ENCODE measurements at regions not wholly inside any gene's neighbourhood (a gene's known extent, or its start where the extent isn't known, plus 50 kb on each side); places are given as distances from the start of the nearest gene placed in this dataset.

GRCh38 chr3:159771865-159772611, 216.6 kb upstream of the IL12A start:
- Histone ChIP-seq H3K9me3 (no peaks in the 10 kb centered on the region), H3K36me3 (peaks cover 0 to 8% (median 2%) of the 10 kb centered on the region in 4 donors), H3K4me3 (no peak overlapping the region), H3K27me3 (no peaks in the 10 kb centered on the region), H3K4me1 (peaks cover 0 to 97% (median 79%) of the 10 kb centered on the region in 4 donors), H3K27ac (peak overlapping the region; percentile 66 to 100 (median 88))
- TF ChIP-seq POLR2A (IDR thresholded peaks at IDR 0.05), result no peak
- TF ChIP-seq, protein P1, sequence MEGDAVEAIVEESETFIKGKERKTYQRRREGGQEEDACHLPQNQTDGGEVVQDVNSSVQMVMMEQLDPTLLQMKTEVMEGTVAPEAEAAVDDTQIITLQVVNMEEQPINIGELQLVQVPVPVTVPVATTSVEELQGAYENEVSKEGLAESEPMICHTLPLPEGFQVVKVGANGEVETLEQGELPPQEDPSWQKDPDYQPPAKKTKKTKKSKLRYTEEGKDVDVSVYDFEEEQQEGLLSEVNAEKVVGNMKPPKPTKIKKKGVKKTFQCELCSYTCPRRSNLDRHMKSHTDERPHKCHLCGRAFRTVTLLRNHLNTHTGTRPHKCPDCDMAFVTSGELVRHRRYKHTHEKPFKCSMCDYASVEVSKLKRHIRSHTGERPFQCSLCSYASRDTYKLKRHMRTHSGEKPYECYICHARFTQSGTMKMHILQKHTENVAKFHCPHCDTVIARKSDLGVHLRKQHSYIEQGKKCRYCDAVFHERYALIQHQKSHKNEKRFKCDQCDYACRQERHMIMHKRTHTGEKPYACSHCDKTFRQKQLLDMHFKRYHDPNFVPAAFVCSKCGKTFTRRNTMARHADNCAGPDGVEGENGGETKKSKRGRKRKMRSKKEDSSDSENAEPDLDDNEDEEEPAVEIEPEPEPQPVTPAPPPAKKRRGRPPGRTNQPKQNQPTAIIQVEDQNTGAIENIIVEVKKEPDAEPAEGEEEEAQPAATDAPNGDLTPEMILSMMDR (IDR thresholded peaks at IDR 0.05), result no peak
- TF ChIP-seq POLR2AphosphoS5 (IDR thresholded peaks at IDR 0.05), result no peak
- no peak for TF ChIP-seq EP300 (IDR thresholded peaks at IDR 0.05)
- no peak for DNase-seq
- 84 to 91% methylated on average over 11 of the region's 11 CpGs for WGBS, 2 donors
- intact Hi-C loops (cut with DNase I), result no loop called here

GRCh38 chr3:159773706-159774105, 214.9 kb upstream of the IL12A start:
- 96 to 97% methylated on average over 3 of the region's 3 CpGs for WGBS, 2 donors
- Histone ChIP-seq H3K4me3 (no peak overlapping the region), H3K36me3 (peaks cover 0 to 8% (median 2%) of the 10 kb centered on the region in 4 donors), H3K9me3 (no peaks in the 10 kb centered on the region), H3K4me1 (peaks cover 0 to 97% (median 71%) of the 10 kb centered on the region in 4 donors), H3K27me3 (no peaks in the 10 kb centered on the region), H3K27ac (peak overlapping the region; percentile 66 to 100 (median 88))
- DNase-seq, result no peak
- TF ChIP-seq EP300 (IDR thresholded peaks at IDR 0.05) (no peak), POLR2A (IDR thresholded peaks at IDR 0.05) (no peak), POLR2AphosphoS5 (IDR thresholded peaks at IDR 0.05) (no peak)
- TF ChIP-seq, protein P1 (IDR thresholded peaks at IDR 0.05), result no peak
- intact Hi-C loops (cut with DNase I), result no loop called here

DNA sequence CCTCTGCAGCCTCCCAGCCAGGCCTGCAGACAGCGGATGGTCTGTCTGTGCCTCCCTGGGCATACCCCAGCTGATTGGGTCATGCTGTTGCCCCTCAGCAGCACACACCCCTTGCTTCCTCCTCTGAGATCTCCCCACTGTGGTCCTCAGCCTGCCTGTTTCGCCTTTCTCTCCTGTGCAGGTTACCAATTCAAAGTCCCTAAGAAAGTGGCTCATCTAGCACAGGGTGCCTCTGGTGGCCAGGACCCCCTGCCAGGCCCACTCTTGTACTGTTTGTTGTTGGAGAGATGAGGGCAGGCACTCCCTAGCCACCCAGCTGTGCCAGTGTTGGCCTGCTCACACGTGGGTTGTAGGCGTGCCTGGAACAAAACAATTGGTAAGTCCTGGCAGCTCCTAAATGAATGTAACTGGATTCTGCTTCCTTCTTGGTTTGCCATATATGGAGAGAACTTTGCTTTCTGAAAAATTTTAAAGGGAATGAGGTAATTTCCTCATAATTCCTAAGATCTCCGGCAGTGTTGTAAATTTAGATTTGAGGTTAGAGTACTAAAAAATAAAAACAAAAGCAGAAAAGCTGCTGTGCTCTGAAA, 213.2 kb upstream of the IL12A start:
- WGBS, 2 donors, result 39 to 55% methylated on average over 5 of the region's 5 CpGs
- peaks cover 0 to 90% (median 58%) of the 10 kb centered on the region in 4 donors for H3K4me1 ChIP-seq
- DNase-seq, result peak; percentile 80

GRCh38 chr3:159776779-159777178, 211.9 kb upstream of the IL12A start:
- 84 to 92% methylated on average over 4 of the region's 4 CpGs for WGBS, 2 donors
- Histone ChIP-seq H3K36me3 (peaks cover 0 to 7% (median 0%) of the 10 kb centered on the region in 4 donors), H3K27me3 (no peaks in the 10 kb centered on the region), H3K9me3 (no peaks in the 10 kb centered on the region), H3K4me1 (peaks cover 0 to 78% (median 53%) of the 10 kb centered on the region in 4 donors), H3K27ac (peak overlapping the region; percentile 66 to 100 (median 88)), H3K4me3 (no peak overlapping the region)
- TF ChIP-seq POLR2AphosphoS5 (IDR thresholded peaks at IDR 0.05) (no peak), EP300 (IDR thresholded peaks at IDR 0.05) (no peak), POLR2A (IDR thresholded peaks at IDR 0.05) (no peak)
- TF ChIP-seq, protein P1 (IDR thresholded peaks at IDR 0.05), result no peak
- DNase-seq, result no peak
- intact Hi-C loops (cut with DNase I), result no loop called here

More for the DNA sequence above, 213.2 kb upstream of the IL12A start:
- Histone ChIP-seq H3K27me3 (no peaks in the 10 kb centered on the region), H3K9me3 (no peaks in the 10 kb centered on the region), H3K4me3 (no peak overlapping the region), H3K36me3 (peaks cover 0 to 8% (median 0%) of the 10 kb centered on the region in 4 donors), H3K27ac (peak overlapping the region; percentile 66 to 100 (median 88))
- intact Hi-C loops (cut with DNase I), result no loop called here
- TF ChIP-seq EP300 (IDR thresholded peaks at IDR 0.05), result peak in 1 of 4 donors; percentile 27
- peak in 2 of 4 donors; percentile 37 to 71 for TF ChIP-seq POLR2AphosphoS5 (IDR thresholded peaks at IDR 0.05)
- TF ChIP-seq POLR2A (IDR thresholded peaks at IDR 0.05), result no peak

GRCh38 chr3:159779883-159780282, 208.8 kb upstream of the IL12A start:
- Histone ChIP-seq H3K27ac (peak overlapping the region in 2 of 4 donors; percentile 35 to 46), H3K4me3 (no peak overlapping the region), H3K4me1 (peaks cover 0 to 78% (median 60%) of the 10 kb centered on the region in 4 donors), H3K9me3 (no peaks in the 10 kb centered on the region), H3K27me3 (no peaks in the 10 kb centered on the region), H3K36me3 (no peaks in the 10 kb centered on the region)
- DNase-seq, result no peak
- 93% methylated on average over 6 of the region's 6 CpGs for WGBS, 2 donors
- no peak for TF ChIP-seq POLR2A (IDR thresholded peaks at IDR 0.05)
- TF ChIP-seq POLR2AphosphoS5 (IDR thresholded peaks at IDR 0.05), result no peak
- TF ChIP-seq, protein P1 (IDR thresholded peaks at IDR 0.05), result no peak
- no peak for TF ChIP-seq EP300 (IDR thresholded peaks at IDR 0.05)
- intact Hi-C loops (cut with DNase I), result no loop called here
